Hepatocyte (in vitro differentiated cells): ENCODE measurements at regions not wholly inside any gene's neighbourhood (a gene's known extent, or its start where the extent isn't known, plus 50 kb on each side); places are given as distances from the start of the nearest gene placed in this dataset.

Experiments
- DNase-seq: peaks from one replicate; pipeline ENCODE4 v3.0.0-alpha.2; 2016; ENCODE audit warnings: low spot score
- H2AFZ ChIP-seq: fragments of 200-600 bp; sonication (generic); 2 replicates; pipeline ENCODE4 v1.6.0; 2016; ENCODE audit warnings: antibody characterized with exemption, mild to moderate bottlenecking
- H3K27ac ChIP-seq: fragments of 200-600 bp; sonication (generic); 2 replicates; pipeline ENCODE4 v1.5.1; 2016; ENCODE audit warnings: mild to moderate bottlenecking
- H3K27me3 ChIP-seq: fragments of 200-600 bp; sonication (generic); 2 replicates; pipeline ENCODE4 v1.6.1; 2016
- H3K36me3 ChIP-seq: fragments of 200-600 bp; sonication (generic); replicated peaks from 2 replicates; pipeline ENCODE4 v1.5.1; 2016; ENCODE audit warnings: low read depth; ENCODE audit not compliant: insufficient read depth
- H3K4me1 ChIP-seq: fragments of 200-600 bp; sonication (generic); 2 replicates; pipeline ENCODE4 v1.5.1; 2016; ENCODE audit warnings: mild to moderate bottlenecking, moderate library complexity; ENCODE audit not compliant: insufficient read depth
- H3K4me2 ChIP-seq: fragments of 200-600 bp; sonication (generic); 2 replicates; pipeline ENCODE4 v1.6.0; 2016
- H3K4me3 ChIP-seq: fragments of 200-600 bp; sonication (generic); 2 replicates; pipeline ENCODE4 v1.5.1; 2016; ENCODE audit warnings: mild to moderate bottlenecking
- H3K79me2 ChIP-seq: fragments of 200-600 bp; sonication (generic); 2 replicates; pipeline ENCODE4 v1.6.0; 2017; ENCODE audit warnings: mild to moderate bottlenecking
- H3K9me2 ChIP-seq: fragments of 200-600 bp; sonication (generic); replicated peaks from 2 replicates; pipeline ENCODE4 v1.6.0; 2017; ENCODE audit warnings: mild to moderate bottlenecking; ENCODE audit not compliant: insufficient read depth
- H3K9me3 ChIP-seq: fragments of 200-600 bp; sonication (generic); 2 replicates; pipeline ENCODE4 v1.5.1; 2016; ENCODE audit warnings: low read depth, mild to moderate bottlenecking
- H4K20me1 ChIP-seq: fragments of 200-600 bp; sonication (generic); 2 replicates; pipeline ENCODE4 v1.6.0; 2016; ENCODE audit warnings: mild to moderate bottlenecking; ENCODE audit not compliant: insufficient read depth, poor library complexity, severe bottlenecking
- EZH2 ChIP-seq: fragments of 200-600 bp; sonication (generic); IDR thresholded peaks from 2 replicates; pipeline ENCODE4 v1.6.1; 2016; ENCODE audit warnings: antibody characterized with exemption, mild to moderate bottlenecking, borderline replicate concordance
- EZH2phosphoT487 ChIP-seq: fragments of 200-600 bp; sonication (generic); IDR thresholded peaks from one replicate; pipeline ENCODE4 v1.6.1; 2018; ENCODE audit warnings: antibody characterized with exemption, mild to moderate bottlenecking, low read depth, moderate library complexity; ENCODE audit not compliant: unreplicated experiment, severe bottlenecking
- WGBS: methylation state at CpG from one replicate; pipeline ENCODE4 v1.1.6; 2016; ENCODE audit warnings: low lambda C conversion rate; ENCODE audit errors: missing lambda C conversion rate; 5-methylcytosine and 5-hydroxymethylcytosine counted together
- TF ChIP-seq, protein P1 (sequence below): fragments of 200-600 bp; sonication (generic); IDR thresholded peaks from 2 replicates; pipeline ENCODE4 v1.5.1; 2016; ENCODE audit warnings: antibody characterized with exemption, mild to moderate bottlenecking; ENCODE audit not compliant: poor library complexity

DNA sequence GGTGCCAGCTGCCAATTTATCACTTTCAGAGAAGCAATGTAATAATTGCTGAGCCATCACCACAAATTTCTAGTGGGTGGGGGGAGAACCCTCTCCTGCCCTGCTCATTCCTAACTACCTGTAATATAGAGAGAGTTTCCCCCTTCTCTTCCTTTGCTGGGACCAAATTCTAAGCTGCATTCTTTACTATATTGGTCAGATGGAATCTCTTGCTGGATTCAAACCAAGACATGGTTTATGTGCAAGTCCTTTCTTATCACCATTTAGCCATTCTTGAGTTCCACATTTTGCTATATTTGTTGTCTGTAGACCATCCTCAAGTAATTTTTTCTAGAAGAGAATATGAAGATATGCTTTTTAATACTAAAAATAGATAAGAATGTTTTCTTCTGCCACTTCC, 452.1 kb downstream of the MN1 start:
- Histone ChIP-seq H3K79me2 (no peaks in the 10 kb centered on the region), H3K36me3 (no peaks in the 10 kb centered on the region), H3K27ac (no peak overlapping the region), H3K27me3 (peaks cover 5% of the 10 kb centered on the region), H3K4me2 (no peak overlapping the region), H2AFZ (no peak overlapping the region), H3K4me1 (no peaks in the 10 kb centered on the region), H3K9me3 (peaks cover 8% of the 10 kb centered on the region), H3K9me2 (no peaks in the 10 kb centered on the region), H3K4me3 (no peak overlapping the region), H4K20me1 (no peaks in the 10 kb centered on the region)
- TF ChIP-seq, protein P1, sequence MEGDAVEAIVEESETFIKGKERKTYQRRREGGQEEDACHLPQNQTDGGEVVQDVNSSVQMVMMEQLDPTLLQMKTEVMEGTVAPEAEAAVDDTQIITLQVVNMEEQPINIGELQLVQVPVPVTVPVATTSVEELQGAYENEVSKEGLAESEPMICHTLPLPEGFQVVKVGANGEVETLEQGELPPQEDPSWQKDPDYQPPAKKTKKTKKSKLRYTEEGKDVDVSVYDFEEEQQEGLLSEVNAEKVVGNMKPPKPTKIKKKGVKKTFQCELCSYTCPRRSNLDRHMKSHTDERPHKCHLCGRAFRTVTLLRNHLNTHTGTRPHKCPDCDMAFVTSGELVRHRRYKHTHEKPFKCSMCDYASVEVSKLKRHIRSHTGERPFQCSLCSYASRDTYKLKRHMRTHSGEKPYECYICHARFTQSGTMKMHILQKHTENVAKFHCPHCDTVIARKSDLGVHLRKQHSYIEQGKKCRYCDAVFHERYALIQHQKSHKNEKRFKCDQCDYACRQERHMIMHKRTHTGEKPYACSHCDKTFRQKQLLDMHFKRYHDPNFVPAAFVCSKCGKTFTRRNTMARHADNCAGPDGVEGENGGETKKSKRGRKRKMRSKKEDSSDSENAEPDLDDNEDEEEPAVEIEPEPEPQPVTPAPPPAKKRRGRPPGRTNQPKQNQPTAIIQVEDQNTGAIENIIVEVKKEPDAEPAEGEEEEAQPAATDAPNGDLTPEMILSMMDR = no peak
- TF ChIP-seq EZH2 (no peak), EZH2phosphoT487 (no peak)
- DNase-seq = no peak

DNA sequence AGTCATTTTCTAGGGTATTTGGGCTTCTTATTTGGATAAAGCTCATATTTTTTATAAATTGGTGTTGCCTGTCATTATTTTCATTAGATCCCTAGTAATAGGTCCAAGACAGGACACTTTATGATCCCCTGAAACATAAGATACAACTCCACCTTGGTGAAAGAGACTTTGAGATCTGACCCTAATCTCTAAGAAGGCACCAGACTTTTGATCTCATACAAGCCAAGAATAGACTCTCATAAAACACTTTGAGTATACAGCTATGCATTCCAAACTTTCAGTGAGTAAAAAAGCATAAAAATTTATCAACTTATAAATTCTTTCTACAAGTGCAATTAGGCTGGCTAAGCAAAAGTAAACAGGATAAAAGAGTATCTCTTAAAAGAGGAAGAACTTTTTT, 451.2 kb downstream of the MN1 start:
- Histone ChIP-seq H3K4me1 (no peaks in the 10 kb centered on the region), H3K27ac (no peak overlapping the region), H2AFZ (no peak overlapping the region), H3K27me3 (peaks cover 5% of the 10 kb centered on the region), H3K9me3 (peaks cover 8% of the 10 kb centered on the region), H3K9me2 (no peaks in the 10 kb centered on the region), H3K36me3 (no peaks in the 10 kb centered on the region), H3K4me2 (no peak overlapping the region), H4K20me1 (no peaks in the 10 kb centered on the region), H3K4me3 (no peak overlapping the region), H3K79me2 (no peaks in the 10 kb centered on the region)
- no peak for TF ChIP-seq EZH2phosphoT487
- TF ChIP-seq, protein P1 = no peak
- no peak for TF ChIP-seq EZH2
- DNase-seq = no peak

DNA sequence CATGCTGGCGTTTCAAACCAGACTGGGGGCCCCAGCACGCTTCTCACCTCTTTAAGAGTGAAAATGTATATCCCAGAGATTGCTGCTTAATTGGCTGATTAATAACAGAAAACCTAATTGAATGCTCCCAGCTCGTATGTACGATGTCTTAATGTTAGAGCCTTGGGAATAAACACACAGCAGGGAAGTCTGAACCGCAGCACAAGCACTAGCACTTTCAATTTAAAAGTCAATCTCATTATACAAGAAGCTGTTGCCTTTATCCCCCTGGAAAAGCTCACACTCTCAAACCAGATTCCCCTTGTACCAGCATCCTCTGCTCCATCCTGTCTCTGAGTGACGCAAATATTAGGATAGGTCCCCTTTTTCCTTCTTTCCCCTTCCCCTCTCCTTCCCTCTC, 449.1 kb downstream of the MN1 start:
- Histone ChIP-seq H3K79me2 (no peaks in the 10 kb centered on the region), H2AFZ (no peak overlapping the region), H3K36me3 (no peaks in the 10 kb centered on the region), H3K27ac (no peak overlapping the region), H4K20me1 (no peaks in the 10 kb centered on the region), H3K4me3 (no peak overlapping the region), H3K4me2 (no peak overlapping the region), H3K27me3 (peaks cover 5% of the 10 kb centered on the region), H3K9me3 (peaks cover 8% of the 10 kb centered on the region), H3K4me1 (no peaks in the 10 kb centered on the region), H3K9me2 (no peaks in the 10 kb centered on the region)
- TF ChIP-seq EZH2 = no peak
- TF ChIP-seq, protein P1 = no peak
- TF ChIP-seq EZH2phosphoT487 = no peak
- DNase-seq = no peak
- 47% methylated on average over 6 of the region's 6 CpGs for WGBS
